ENCODE measurements at regions not wholly inside any gene's neighbourhood (a gene's known extent, or its start where the extent isn't known, plus 50 kb on each side); places are given as distances from the start of the nearest gene placed in this dataset.

GRCh38 chr2:239729681-239730566 is 295.2 kb downstream of the NDUFA10 start:
- TF ChIP-seq CTCF (IDR thresholded peaks at IDR 0.05) (no peak), POLR2A (IDR thresholded peaks at IDR 0.05) (no peak)
